HCT116 (cell line): ENCODE measurements at regions not wholly inside any gene's neighbourhood (a gene's known extent, or its start where the extent isn't known, plus 50 kb on each side); places are given as distances from the start of the nearest gene placed in this dataset.

Source experiments
- ATAC-seq: fragments of 200-7000 bp; cut with Tn5 transposase; 2 replicates; pipeline ENCODE4 v1.9.1; 2020; ENCODE audit warnings: mild to moderate bottlenecking, moderate library complexity
- BruUV-seq: library from RNA; stranded (reverse); fragments of 400-500 nt; replicated peaks from 2 replicates; lab custom pipeline; 2021; lab: Mats Ljungman, UMichigan
- CTCF ChIA-PET: fragments of 300-600 bp; sonication (Branson Sonifier 250); formaldehyde crosslinking; loops from one replicate; lab custom pipeline; 2021; ENCODE audit warnings: antibody characterized with exemption; lab: Charles Lee
- POLR2A ChIA-PET: fragments of 300-600, 350-600 bp; sonication (Branson Sonifier 250); formaldehyde crosslinking; loops from one replicate; lab custom pipeline; 2021; ENCODE audit warnings: antibody characterized with exemption; lab: Charles Lee
- RAD21 ChIA-PET, 2 experiments: fragments of 300-600 bp; sonication (Branson Sonifier 250); formaldehyde crosslinking; loops; one replicate each; lab custom pipeline; 2023; ENCODE audit warnings: low total read pairs in 2 of 2; ENCODE audit not compliant: uncharacterized antibody in 2 of 2, unreplicated experiment in 2 of 2, low non-redundant PET in 1 of 2; lab: Charles Lee
- DNase-seq: peaks from one replicate; pipeline ENCODE4 v3.0.0-alpha.2; 2010; ENCODE audit warnings: low read depth, low spot score
- H2AFZ ChIP-seq: fragments of 200-600 bp; shearing (Covaris generic), sonication (generic); 2 replicates; pipeline ENCODE4 v1.6.1; 2017; ENCODE audit warnings: low read depth, mixed run types, mixed read lengths, antibody characterized with exemption, low read length; ENCODE audit not compliant: poor library complexity, severe bottlenecking
- H3K27ac ChIP-seq: 2 replicates; pipeline ENCODE4 v1.5.1; 2012; ENCODE audit warnings: low read depth, low read length
- H3K27me3 ChIP-seq: fragments of 200-600 bp; sonication (generic); 2 replicates; pipeline ENCODE4 v1.6.1; 2016; ENCODE audit warnings: mixed run types, low read length, mixed read lengths; ENCODE audit not compliant: insufficient read depth
- H3K36me3 ChIP-seq, 2 experiments: fragments of 200-500 bp in 1 of 2; fragments of 200-600 bp in 1 of 2; sonication (Bioruptor generic) in 1 of 2; sonication (generic) in 1 of 2; 2 replicates each; pipeline versions ENCODE4 v1.5.1 to v1.6.1; 2014 to 2016; ENCODE audit warnings: low read length in 2 of 2, inconsistent platforms in 1 of 2, mixed read lengths in 1 of 2, mixed run types in 1 of 2; ENCODE audit not compliant: insufficient read depth in 2 of 2, control insufficient read depth in 1 of 2
- H3K4me1 ChIP-seq, 2 experiments: fragments of 200-600 bp in 1 of 2; sonication (generic) in 1 of 2; 2 replicates each; pipeline versions ENCODE4 v1.5.1 to v1.6.1; 2012 to 2017; ENCODE audit warnings: low read length in 2 of 2, inconsistent platforms in 1 of 2, mild to moderate bottlenecking in 1 of 2, mixed read lengths in 1 of 2, mixed run types in 1 of 2, moderate library complexity in 1 of 2; ENCODE audit not compliant: insufficient read depth in 2 of 2, control insufficient read depth in 1 of 2
- H3K4me2 ChIP-seq: fragments of 200-600 bp; sonication (generic); 2 replicates; pipeline ENCODE4 v1.6.1; 2017; ENCODE audit warnings: mixed run types, low read length, mixed read lengths
- H3K4me3 ChIP-seq, 2 experiments: fragments of 200-600 bp in 1 of 2; sonication (generic) in 1 of 2; replicated peaks in 1 of 2; 2 replicates each; pipeline ENCODE4 v1.5.1; 2011 to 2016; ENCODE audit warnings: low read length in 2 of 2, control low read depth in 1 of 2, low read depth in 1 of 2, mild to moderate bottlenecking in 1 of 2, mixed read lengths in 1 of 2, mixed run types in 1 of 2
- H3K79me2 ChIP-seq: fragments of 200-600 bp; sonication (generic); 2 replicates; pipeline ENCODE4 v1.6.1; 2017; ENCODE audit warnings: mild to moderate bottlenecking, mixed run types, low read length, moderate library complexity, mixed read lengths; ENCODE audit not compliant: insufficient read depth
- H3K9ac ChIP-seq: fragments of 200-600 bp; sonication (generic); 2 replicates; pipeline ENCODE4 v1.6.1; 2016; ENCODE audit warnings: low read length, mixed read lengths
- H3K9me2 ChIP-seq: fragments of 200-600 bp; sonication (generic), shearing (Covaris generic); 2 replicates; pipeline ENCODE4 v1.6.1; 2017; ENCODE audit warnings: mixed run types, mild to moderate bottlenecking, moderate library complexity; ENCODE audit not compliant: insufficient read depth
- H3K9me3 ChIP-seq, 2 experiments: fragments of 200-500 bp in 1 of 2; fragments of 200-600 bp in 1 of 2; sonication (Bioruptor generic) in 1 of 2; sonication (generic) in 1 of 2; 2 replicates each; pipeline ENCODE4 v1.6.1; 2014 to 2017; ENCODE audit warnings: low read length in 2 of 2, mixed read lengths in 2 of 2, inconsistent platforms in 1 of 2, low read depth in 1 of 2, mild to moderate bottlenecking in 1 of 2, mixed run types in 1 of 2, moderate library complexity in 1 of 2; ENCODE audit not compliant: control insufficient read depth in 1 of 2, insufficient read depth in 1 of 2
- H4K20me1 ChIP-seq: fragments of 200-600 bp; sonication (generic), shearing (Covaris generic); 2 replicates; pipeline ENCODE4 v1.6.1; 2017; ENCODE audit warnings: mixed run types, mild to moderate bottlenecking, moderate library complexity; ENCODE audit not compliant: insufficient read depth
- ATF3 ChIP-seq: IDR thresholded peaks from 2 replicates; pipeline ENCODE4 v1.6.1; 2012
- CEBPB ChIP-seq: IDR thresholded peaks from 2 replicates; pipeline ENCODE4 v1.6.1; 2012; ENCODE audit warnings: low read depth
- CTCF ChIP-seq, 3 experiments: fragments of 200-600 bp in 1 of 3; sonication (generic) in 1 of 3; IDR thresholded peaks in 2 of 3; conservative IDR thresholded peaks in 1 of 3; 2 replicates each; pipeline ENCODE4 v1.5.1; 2012 to 2017; ENCODE audit warnings: low read depth in 2 of 3, low read length in 2 of 3, antibody characterized with exemption in 1 of 3, borderline replicate concordance in 1 of 3, control low read depth in 1 of 3, mild to moderate bottlenecking in 1 of 3, mixed read lengths in 1 of 3, mixed run types in 1 of 3, moderate library complexity in 1 of 3; ENCODE audit not compliant: insufficient read depth in 1 of 3
- EGR1 ChIP-seq: IDR thresholded peaks from 2 replicates; pipeline ENCODE4 v1.6.1; 2012; ENCODE audit warnings: low read depth
- ELF1 ChIP-seq: IDR thresholded peaks from 2 replicates; pipeline ENCODE4 v1.6.1; 2012; ENCODE audit warnings: low read depth, borderline replicate concordance
- EZH2 ChIP-seq: fragments of 200-600 bp; sonication (generic); IDR thresholded peaks from 2 replicates; pipeline ENCODE4 v1.6.1; 2017; ENCODE audit warnings: antibody characterized with exemption, mixed run types
- EZH2phosphoT487 ChIP-seq: fragments of 200-600 bp; IDR thresholded peaks from 2 replicates; pipeline ENCODE4 v1.6.1; 2018; ENCODE audit warnings: antibody characterized with exemption, borderline replicate concordance
- FOSL1 ChIP-seq: IDR thresholded peaks from 2 replicates; pipeline ENCODE4 v1.6.1; 2012; ENCODE audit warnings: low read depth
- MAX ChIP-seq: IDR thresholded peaks from 2 replicates; pipeline ENCODE4 v1.6.1; 2012
- POLR2A ChIP-seq: IDR thresholded peaks from 2 replicates; pipeline ENCODE4 v1.7.0; 2011; ENCODE audit warnings: borderline replicate concordance; ENCODE audit not compliant: insufficient read depth, insufficient read length; ENCODE audit errors: extremely low read depth
- SIN3A ChIP-seq: IDR thresholded peaks from 2 replicates; pipeline ENCODE4 v1.6.1; 2012; ENCODE audit warnings: low read depth
- SP1 ChIP-seq: IDR thresholded peaks from 2 replicates; pipeline ENCODE4 v1.6.1; 2012; ENCODE audit warnings: low read depth
- SRF ChIP-seq: IDR thresholded peaks from 2 replicates; pipeline ENCODE4 v1.6.1; 2012; ENCODE audit warnings: low read depth
- TCF7L2 ChIP-seq: IDR thresholded peaks from 2 replicates; pipeline ENCODE4 v1.7.0; 2011; ENCODE audit warnings: borderline replicate concordance, inconsistent platforms; ENCODE audit not compliant: insufficient read depth, insufficient read length; ENCODE audit errors: extremely low read depth
- YY1 ChIP-seq: IDR thresholded peaks from 2 replicates; pipeline ENCODE4 v1.6.1; 2011; ENCODE audit warnings: low read length, low read depth, moderate library complexity, mild to moderate bottlenecking; ENCODE audit not compliant: insufficient replicate concordance; ENCODE audit errors: extremely low read depth
- ZBTB33 ChIP-seq: IDR thresholded peaks from 2 replicates; pipeline ENCODE4 v1.6.1; 2011; ENCODE audit warnings: mild to moderate bottlenecking, low read length, moderate library complexity; ENCODE audit not compliant: insufficient replicate concordance; ENCODE audit errors: extremely low read depth
- ZFX ChIP-seq: fragments of 450-650 bp; IDR thresholded peaks from 2 replicates; pipeline ENCODE4 v1.6.1; 2017
- intact Hi-C: fragments of 100-400 bp; cut with micrococcal nuclease; formaldehyde crosslinking; loops from 2 replicates; pipeline ENCODE4 v1.10.0; 2022

GRCh38 chr18:67661555-67661954, 145.0 kb upstream of the DSEL start:
- H3K9me3 ChIP-seq = peaks cover 15 to 20% of the 10 kb centered on the region in 2 experiments; a peak in 2 of 4 replicates
- no peaks in the 10 kb centered on the region for H4K20me1 ChIP-seq
- TF ChIP-seq EGR1 (no peak), EZH2 (no peak), TCF7L2 (no peak), SRF (no peak), MAX (no peak), SIN3A (no peak), EZH2phosphoT487 (no peak), CEBPB (no peak), POLR2A (no peak)
- intact Hi-C loops = no loop called here
- H3K4me3 ChIP-seq = no peak overlapping the region
- no peak overlapping the region for H3K27ac ChIP-seq
- no peak for DNase-seq
- H3K9ac ChIP-seq = no peak overlapping the region
- ChIA-PET POLR2A (no interaction called here), RAD21 (no interaction called here), CTCF (no interaction called here)
- no TSS peak for BruUV-seq
- no peak overlapping the region for H2AFZ ChIP-seq
- H3K79me2 ChIP-seq = no peaks in the 10 kb centered on the region
- no peak overlapping the region for H3K4me2 ChIP-seq
- H3K9me2 ChIP-seq = no peaks in the 10 kb centered on the region
- no peaks in the 10 kb centered on the region for H3K27me3 ChIP-seq
- no peaks in the 10 kb centered on the region for H3K36me3 ChIP-seq
- no peak for ATAC-seq
- H3K4me1 ChIP-seq = no peaks in the 10 kb centered on the region

- Histone ChIP-seq H3K36me3 (no peaks in the 10 kb centered on the region), H4K20me1 (no peaks in the 10 kb centered on the region), H2AFZ (no peak overlapping the region), H3K9me3 (peaks cover 19 to 27% of the 10 kb centered on the region in 2 experiments), H3K27ac (no peak overlapping the region), H3K4me3 (no peak overlapping the region), H3K4me1 (no peaks in the 10 kb centered on the region), H3K79me2 (no peaks in the 10 kb centered on the region), H3K4me2 (no peak overlapping the region), H3K27me3 (no peaks in the 10 kb centered on the region), H3K9me2 (no peaks in the 10 kb centered on the region), H3K9ac (no peak overlapping the region)
- ChIA-PET RAD21 (no interaction called here), CTCF (no interaction called here), POLR2A (no interaction called here)
- intact Hi-C loops = no loop called here
- BruUV-seq = no TSS peak
- ATAC-seq (no peak), DNase-seq (no peak)
- no peak for TF ChIP-seq ELF1
- TF ChIP-seq CTCF (IDR thresholded peaks at IDR 0.05 in 2 of 3, conservative IDR thresholded peaks at IDR 0.05 in 1 of 3; ENCODE audit: borderline replicate concordance in 1 of 3, insufficient read depth in 1 of 3, low read depth in 2 of 3, low read length in 2 of 3) = no peak
- TF ChIP-seq POLR2A = no peak
- TF ChIP-seq EZH2phosphoT487 = no peak
- TF ChIP-seq ZFX = no peak
- no peak for TF ChIP-seq TCF7L2
- TF ChIP-seq YY1 = no peak
- no peak for TF ChIP-seq SP1
- no peak for TF ChIP-seq MAX
- no peak for TF ChIP-seq FOSL1
- TF ChIP-seq ATF3 = no peak
- TF ChIP-seq ZBTB33 = no peak
Observed at GRCh38 chr18:67654101-67654500, 137.6 kb upstream of the DSEL start.
